Breast epithelium (tissue), 3 donors: ENCODE measurements at regions not wholly inside any gene's neighbourhood (a gene's known extent, or its start where the extent isn't known, plus 50 kb on each side); places are given as distances from the start of the nearest gene placed in this dataset.

Experiments used
- CTCF ChIP-seq, 3 donors: fragments of 450-650 bp; IDR thresholded peaks; one replicate each; pipeline ENCODE4 v1.5.1; 2016 to 2017; ENCODE audit warnings: antibody characterized with exemption in 3 of 3, mild to moderate bottlenecking in 3 of 3, moderate library complexity in 3 of 3
- POLR2A ChIP-seq: fragments of 450-650 bp; IDR thresholded peaks from one replicate; pipeline ENCODE4 v1.6.1; 2016; ENCODE audit warnings: antibody characterized with exemption, mild to moderate bottlenecking, moderate library complexity
- POLR2AphosphoS5 ChIP-seq, 3 donors: sonication (generic); formaldehyde crosslinking; IDR thresholded peaks; one replicate each; pipeline ENCODE4 v1.6.1; 2017; ENCODE audit warnings: antibody characterized with exemption in 3 of 3

GRCh38 chr6:115832786-115833185 is 227.9 kb downstream of the FRK start:
- TF ChIP-seq CTCF (IDR thresholded peaks at IDR 0.05) (no peak), POLR2A (no peak), POLR2AphosphoS5 (IDR thresholded peaks at IDR 0.05) (no peak)
